PC-9 (cell line): ENCODE measurements at regions not wholly inside any gene's neighbourhood (a gene's known extent, or its start where the extent isn't known, plus 50 kb on each side); places are given as distances from the start of the nearest gene placed in this dataset.

ENCODE experiments used
- EZH2 ChIP-seq: fragments of 200-600 bp; sonication (generic); IDR thresholded peaks from 2 replicates; pipeline ENCODE4 v1.8.0; 2017; ENCODE audit warnings: antibody characterized with exemption, low read depth
- TF ChIP-seq, protein P1 (sequence below): fragments of 200-600 bp; sonication (generic); conservative IDR thresholded peaks from 2 replicates; pipeline ENCODE4 v1.6.1; 2017; ENCODE audit warnings: mixed run types, antibody characterized with exemption, mild to moderate bottlenecking, moderate library complexity

GRCh38 chr12:90543841-90544240, 411.1 kb downstream of the CCER1 start:
- TF ChIP-seq, protein P1, sequence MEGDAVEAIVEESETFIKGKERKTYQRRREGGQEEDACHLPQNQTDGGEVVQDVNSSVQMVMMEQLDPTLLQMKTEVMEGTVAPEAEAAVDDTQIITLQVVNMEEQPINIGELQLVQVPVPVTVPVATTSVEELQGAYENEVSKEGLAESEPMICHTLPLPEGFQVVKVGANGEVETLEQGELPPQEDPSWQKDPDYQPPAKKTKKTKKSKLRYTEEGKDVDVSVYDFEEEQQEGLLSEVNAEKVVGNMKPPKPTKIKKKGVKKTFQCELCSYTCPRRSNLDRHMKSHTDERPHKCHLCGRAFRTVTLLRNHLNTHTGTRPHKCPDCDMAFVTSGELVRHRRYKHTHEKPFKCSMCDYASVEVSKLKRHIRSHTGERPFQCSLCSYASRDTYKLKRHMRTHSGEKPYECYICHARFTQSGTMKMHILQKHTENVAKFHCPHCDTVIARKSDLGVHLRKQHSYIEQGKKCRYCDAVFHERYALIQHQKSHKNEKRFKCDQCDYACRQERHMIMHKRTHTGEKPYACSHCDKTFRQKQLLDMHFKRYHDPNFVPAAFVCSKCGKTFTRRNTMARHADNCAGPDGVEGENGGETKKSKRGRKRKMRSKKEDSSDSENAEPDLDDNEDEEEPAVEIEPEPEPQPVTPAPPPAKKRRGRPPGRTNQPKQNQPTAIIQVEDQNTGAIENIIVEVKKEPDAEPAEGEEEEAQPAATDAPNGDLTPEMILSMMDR = no peak
- no peak for TF ChIP-seq EZH2
